ENCODE measurements at regions not wholly inside any gene's neighbourhood (a gene's known extent, or its start where the extent isn't known, plus 50 kb on each side); places are given as distances from the start of the nearest gene placed in this dataset.

DNA sequence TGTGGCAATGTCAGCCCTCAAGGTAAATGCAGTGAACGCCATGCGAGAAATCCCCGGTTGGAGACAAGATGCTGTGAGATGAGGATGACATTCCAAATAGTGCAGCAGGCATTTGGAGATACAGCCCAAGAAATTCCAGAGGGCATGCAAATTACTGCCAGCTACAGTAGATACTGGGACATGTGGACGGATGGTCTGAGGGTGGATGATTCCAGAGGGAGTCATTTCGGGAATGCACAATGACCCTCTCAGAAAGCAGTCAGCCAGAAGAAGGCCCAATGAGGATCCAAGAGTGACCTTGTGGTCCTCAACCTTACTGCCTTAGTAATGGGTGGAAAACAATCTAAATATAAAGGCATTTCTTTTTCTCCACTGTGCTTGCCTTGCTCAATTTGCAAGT, 111.3 kb downstream of the HNRNPLL start:
- H3K9me3 ChIP-seq, result no peaks in the 10 kb centered on the region
- intact Hi-C loops (cut with DNase I), result no loop called here
- TF ChIP-seq, protein P1, sequence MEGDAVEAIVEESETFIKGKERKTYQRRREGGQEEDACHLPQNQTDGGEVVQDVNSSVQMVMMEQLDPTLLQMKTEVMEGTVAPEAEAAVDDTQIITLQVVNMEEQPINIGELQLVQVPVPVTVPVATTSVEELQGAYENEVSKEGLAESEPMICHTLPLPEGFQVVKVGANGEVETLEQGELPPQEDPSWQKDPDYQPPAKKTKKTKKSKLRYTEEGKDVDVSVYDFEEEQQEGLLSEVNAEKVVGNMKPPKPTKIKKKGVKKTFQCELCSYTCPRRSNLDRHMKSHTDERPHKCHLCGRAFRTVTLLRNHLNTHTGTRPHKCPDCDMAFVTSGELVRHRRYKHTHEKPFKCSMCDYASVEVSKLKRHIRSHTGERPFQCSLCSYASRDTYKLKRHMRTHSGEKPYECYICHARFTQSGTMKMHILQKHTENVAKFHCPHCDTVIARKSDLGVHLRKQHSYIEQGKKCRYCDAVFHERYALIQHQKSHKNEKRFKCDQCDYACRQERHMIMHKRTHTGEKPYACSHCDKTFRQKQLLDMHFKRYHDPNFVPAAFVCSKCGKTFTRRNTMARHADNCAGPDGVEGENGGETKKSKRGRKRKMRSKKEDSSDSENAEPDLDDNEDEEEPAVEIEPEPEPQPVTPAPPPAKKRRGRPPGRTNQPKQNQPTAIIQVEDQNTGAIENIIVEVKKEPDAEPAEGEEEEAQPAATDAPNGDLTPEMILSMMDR (IDR thresholded peaks at IDR 0.05), result no peak
- H3K27ac ChIP-seq, result no peak overlapping the region
- no peak overlapping the region for H3K4me3 ChIP-seq
- peaks cover 0 to under 1% of the 10 kb centered on the region in 2 donors for H3K4me1 ChIP-seq
- H3K36me3 ChIP-seq, result no peaks in the 10 kb centered on the region
- H3K27me3 ChIP-seq, result no peaks in the 10 kb centered on the region
- DNase-seq (ENCODE audit: low spot score in 2 of 2), result no peak

DNA sequence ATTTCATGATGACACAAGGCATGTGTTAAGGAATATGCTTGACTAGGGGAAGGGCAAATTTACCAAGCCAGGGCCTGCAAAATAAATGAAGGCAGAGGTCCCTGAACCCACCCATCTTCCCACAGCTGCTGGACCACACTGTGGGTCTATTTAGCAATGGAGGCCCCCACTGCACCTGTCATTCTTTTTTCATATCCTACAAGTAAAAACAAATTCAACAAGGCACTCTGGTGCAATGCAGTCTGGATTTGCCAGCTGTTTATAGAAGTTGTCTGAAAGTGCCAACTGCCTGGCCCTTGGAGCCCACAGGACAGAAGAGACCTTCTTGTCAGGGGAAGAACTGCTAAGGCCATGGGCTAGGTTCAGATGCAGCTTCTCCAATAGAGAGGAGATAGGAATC, 112.8 kb upstream of the ATL2 start:
- DNase-seq (ENCODE audit: low spot score in 2 of 2), result no peak
- Histone ChIP-seq H3K4me3 (no peak overlapping the region), H3K9me3 (no peaks in the 10 kb centered on the region), H3K27ac (no peak overlapping the region), H3K27me3 (no peaks in the 10 kb centered on the region), H3K4me1 (peaks cover 0 to 3% of the 10 kb centered on the region in 2 donors), H3K36me3 (no peaks in the 10 kb centered on the region)
- TF ChIP-seq, protein P1 (IDR thresholded peaks at IDR 0.05), result no peak
- intact Hi-C loops (cut with DNase I), result no loop called here

DNA sequence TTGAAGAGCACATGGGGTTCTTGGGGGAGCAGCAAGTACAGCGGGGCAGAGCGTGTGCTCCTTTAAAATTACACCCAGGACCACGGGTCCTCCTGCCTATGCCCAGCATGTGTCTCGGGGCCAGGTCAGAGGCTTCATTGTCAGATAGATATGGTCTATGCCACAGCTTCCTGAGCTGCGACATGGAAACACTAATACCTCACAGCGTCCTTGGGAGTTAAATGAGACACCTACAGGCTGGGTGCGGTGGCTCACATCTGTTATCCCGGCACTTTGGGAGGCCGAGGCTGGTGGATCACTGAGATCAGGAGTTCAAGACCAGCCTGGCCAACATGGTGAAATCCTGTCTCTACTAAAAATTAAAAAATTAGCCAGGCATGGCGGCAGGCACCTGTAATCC, 110.8 kb upstream of the ATL2 start:
- intact Hi-C loops (cut with DNase I), result no loop called here
- DNase-seq (ENCODE audit: low spot score in 2 of 2), result no peak

DNA sequence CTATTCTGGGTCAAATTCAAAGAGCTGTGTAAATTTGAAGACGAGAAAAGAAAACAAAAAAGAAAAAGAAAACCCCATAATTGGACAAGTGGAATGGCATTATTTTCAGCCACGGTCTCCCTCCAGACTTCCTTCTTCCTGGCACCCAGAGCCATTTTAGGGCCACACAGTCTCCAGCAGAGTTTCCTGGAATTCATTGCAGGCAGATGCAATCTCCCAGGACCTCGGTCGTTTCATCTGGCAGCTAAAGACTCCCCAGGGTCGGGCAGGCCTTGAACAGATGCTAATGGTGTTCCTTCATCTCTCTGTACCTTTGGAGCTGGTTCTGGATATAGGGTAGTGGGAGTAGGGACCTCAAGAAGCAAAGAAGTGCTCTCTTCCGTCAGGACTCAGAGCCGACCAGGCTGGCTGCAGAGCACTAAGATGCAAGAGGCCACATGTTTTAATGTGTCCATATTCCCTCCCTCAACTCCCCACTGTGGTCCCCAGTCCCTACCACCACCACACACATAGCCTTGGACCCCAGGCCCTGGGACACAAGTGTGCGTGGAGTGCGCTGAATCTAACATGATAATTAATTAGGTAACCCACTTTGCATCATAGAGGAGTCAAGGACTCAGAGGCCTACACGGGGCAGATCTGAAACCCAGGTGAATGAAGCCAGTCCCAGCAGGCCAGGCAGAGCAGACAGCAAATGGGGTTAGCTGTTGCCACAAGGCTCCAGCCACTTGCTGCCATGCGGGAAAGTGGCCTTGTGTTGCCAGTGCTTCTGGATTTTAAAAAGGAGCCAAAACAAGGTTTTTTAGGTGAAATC, 109.3 kb upstream of the ATL2 start:
- Histone ChIP-seq H3K4me3 (no peak overlapping the region), H3K27me3 (no peaks in the 10 kb centered on the region), H3K27ac (no peak overlapping the region), H3K4me1 (peaks cover 0 to 3% of the 10 kb centered on the region in 2 donors), H3K36me3 (no peaks in the 10 kb centered on the region), H3K9me3 (no peaks in the 10 kb centered on the region)
- intact Hi-C loops (cut with DNase I), result no loop called here
- no peak for DNase-seq (ENCODE audit: low spot score in 2 of 2)
- TF ChIP-seq, protein P1 (IDR thresholded peaks at IDR 0.05), result no peak

More for the DNA sequence above, 110.8 kb upstream of the ATL2 start:
- H3K27ac ChIP-seq, result no peak overlapping the region
- H3K4me1 ChIP-seq, result peaks cover 0 to 3% of the 10 kb centered on the region in 2 donors
- H3K27me3 ChIP-seq, result no peaks in the 10 kb centered on the region
- no peak overlapping the region for H3K4me3 ChIP-seq
- H3K36me3 ChIP-seq, result no peaks in the 10 kb centered on the region
- TF ChIP-seq, protein P1 (IDR thresholded peaks at IDR 0.05), result no peak
- no peaks in the 10 kb centered on the region for H3K9me3 ChIP-seq

DNA sequence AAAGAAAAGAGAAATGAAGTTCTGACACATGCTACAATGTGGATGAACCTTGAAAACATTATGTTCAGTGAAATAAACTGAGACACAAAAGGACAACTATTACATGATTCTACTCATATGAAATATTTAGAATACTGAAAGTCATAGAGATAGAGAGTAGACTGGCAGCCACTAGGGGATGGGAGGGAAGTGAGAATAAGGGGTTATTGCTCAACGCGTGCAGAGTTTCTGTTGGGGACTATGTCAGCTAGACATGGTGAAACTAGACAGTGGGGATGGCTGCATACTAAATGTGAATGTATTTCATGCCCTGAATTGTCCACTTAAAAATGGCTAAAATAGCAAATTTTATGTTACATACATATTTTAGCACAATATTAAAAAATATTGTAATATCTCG, 108.7 kb upstream of the ATL2 start:
- Histone ChIP-seq H3K4me1 (peaks cover 0 to 3% of the 10 kb centered on the region in 2 donors), H3K4me3 (no peak overlapping the region), H3K36me3 (no peaks in the 10 kb centered on the region), H3K9me3 (peaks cover 3 to 5% of the 10 kb centered on the region in 2 donors), H3K27ac (no peak overlapping the region), H3K27me3 (no peaks in the 10 kb centered on the region)
- intact Hi-C loops (cut with DNase I), result no loop called here
- DNase-seq (ENCODE audit: low spot score in 2 of 2), result no peak
- TF ChIP-seq, protein P1 (IDR thresholded peaks at IDR 0.05), result no peak

Measured in ascending aorta (tissue), 2 donors.